Activated naive CD4-positive, alpha-beta T cell treated with anti-CD3 and anti-CD28 coated beads for 36 hours (primary cell): ENCODE measurements at regions not wholly inside any gene's neighbourhood (a gene's known extent, or its start where the extent isn't known, plus 50 kb on each side); places are given as distances from the start of the nearest gene placed in this dataset.
"Not testable (repeated sequence)": the region's sequence is repeated elsewhere in the genome, so short reads cannot be mapped to it uniquely, and the experiment has no call there.

Experiments used
- CTCF ChIA-PET: fragments of 350-600 bp; sonication (Branson Sonifier 250); formaldehyde crosslinking; loops from one replicate; lab custom pipeline; 2021; ENCODE audit warnings: antibody characterized with exemption; lab: Charles Lee
- DNase-seq: peaks from one replicate; pipeline ENCODE4 v3.0.0-alpha.2; 2020
- H3K27ac Mint-ChIP-seq: one replicate; pipeline ENCODE4 v1.8.0; 2021; ENCODE audit warnings: mild to moderate bottlenecking, mixed read lengths
- H3K27me3 Mint-ChIP-seq: one replicate; pipeline ENCODE4 v1.8.0; 2021; ENCODE audit warnings: low read depth, mixed read lengths
- H3K36me3 Mint-ChIP-seq: one replicate; pipeline ENCODE4 v1.8.0; 2021; ENCODE audit warnings: low read depth, mixed read lengths
- H3K4me1 Mint-ChIP-seq: one replicate; pipeline ENCODE4 v1.8.0; 2021; ENCODE audit warnings: low read depth, mixed read lengths
- H3K4me3 Mint-ChIP-seq: one replicate; pipeline ENCODE4 v1.8.0; 2021; ENCODE audit warnings: mild to moderate bottlenecking, moderate library complexity, mixed read lengths
- H3K9me3 Mint-ChIP-seq: one replicate; pipeline ENCODE4 v1.8.0; 2021; ENCODE audit warnings: mixed read lengths
- intact Hi-C: fragments of 100-400 bp; cut with micrococcal nuclease; formaldehyde crosslinking; loops from one replicate; pipeline ENCODE4 v1.15.1; 2023

DNA sequence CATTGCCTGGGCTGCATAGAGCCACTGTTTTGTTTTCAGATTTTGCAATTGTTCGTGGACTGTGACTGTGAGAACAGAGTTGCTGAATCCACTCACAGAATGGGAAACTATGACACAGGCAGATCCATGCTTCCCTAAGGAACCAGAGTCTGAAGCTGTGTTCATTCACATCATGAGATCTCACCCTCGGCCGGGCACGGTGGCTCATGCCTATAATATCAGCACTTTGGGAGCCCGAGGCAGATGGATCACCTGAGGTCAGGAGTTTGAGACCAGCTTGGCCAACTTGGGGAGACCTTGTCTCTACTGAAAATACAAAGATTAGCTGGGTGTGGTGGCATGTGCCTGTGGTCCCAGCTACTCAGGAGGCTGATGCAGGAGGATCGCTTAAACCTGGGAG, 139.2 kb upstream of the SALL4 start:
- no peak for DNase-seq
- Mint-ChIP-seq H3K27ac (no peak overlapping the region), H3K4me1 (no peaks in the 10 kb centered on the region), H3K27me3 (no peaks in the 10 kb centered on the region), H3K36me3 (no peaks in the 10 kb centered on the region), H3K4me3 (no peak overlapping the region), H3K9me3 (no peaks in the 10 kb centered on the region)
- intact Hi-C loops = no loop called here
- CTCF ChIA-PET = no interaction called here

- no peaks in the 10 kb centered on the region for H3K36me3 Mint-ChIP-seq
- H3K9me3 Mint-ChIP-seq = no peaks in the 10 kb centered on the region
- H3K4me1 Mint-ChIP-seq = no peaks in the 10 kb centered on the region
- intact Hi-C loops = no loop called here
- H3K27ac Mint-ChIP-seq = no peak overlapping the region
- H3K4me3 Mint-ChIP-seq = no peak overlapping the region
- CTCF ChIA-PET = interaction anchor here (0.6 kb wide), 1 partner anchor 164 kb away, joined by 3 read pairs; no protein-coding TSS in a partner anchor
- no peaks in the 10 kb centered on the region for H3K27me3 Mint-ChIP-seq
- no peak for DNase-seq
Observed at GRCh38 chr20:51939259-51939585, 136.9 kb upstream of the SALL4 start.

DNA sequence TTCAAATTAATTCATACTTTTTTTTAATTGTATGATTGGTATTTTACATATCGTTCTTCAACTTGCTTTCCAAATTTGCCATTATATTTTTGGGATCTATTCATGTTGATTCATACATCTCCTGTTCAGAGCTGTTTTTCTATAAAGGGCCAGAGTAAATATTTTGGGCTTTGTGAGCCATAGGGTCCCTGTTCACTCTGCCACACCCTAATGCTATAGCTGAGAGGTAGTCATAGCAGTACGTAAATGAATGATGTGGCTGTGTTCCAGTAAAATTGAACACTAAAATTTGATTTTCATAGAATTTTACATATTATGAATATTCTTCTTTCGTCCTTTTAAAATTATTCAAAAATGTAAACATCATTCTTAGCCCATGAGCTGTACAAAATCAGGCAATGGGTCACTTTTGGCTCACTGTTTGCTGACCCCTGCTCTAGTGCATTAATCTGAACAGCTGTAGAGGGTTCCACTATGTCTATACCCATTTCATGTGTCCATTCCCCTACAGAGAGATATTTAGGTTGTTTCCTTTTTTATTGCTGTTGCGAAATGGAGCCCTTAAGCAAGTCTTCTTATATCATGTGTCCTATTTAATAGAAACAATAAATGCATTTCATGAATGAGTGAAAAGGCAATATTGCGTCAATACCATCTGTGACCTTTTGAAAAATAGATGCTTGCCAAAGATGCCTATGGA, 136.4 kb upstream of the SALL4 start:
- intact Hi-C loops = no loop called here
- no peaks in the 10 kb centered on the region for H3K27me3 Mint-ChIP-seq
- no peaks in the 10 kb centered on the region for H3K36me3 Mint-ChIP-seq
- H3K27ac Mint-ChIP-seq = no peak overlapping the region
- CTCF ChIA-PET = interaction anchor here (0.6 kb wide), 1 partner anchor 163 kb away, joined by 3 read pairs; no protein-coding TSS in a partner anchor
- DNase-seq = no peak
- no peaks in the 10 kb centered on the region for H3K9me3 Mint-ChIP-seq
- no peaks in the 10 kb centered on the region for H3K4me1 Mint-ChIP-seq
- no peak overlapping the region for H3K4me3 Mint-ChIP-seq

GRCh38 chr20:51937779-51938178, 135.5 kb upstream of the SALL4 start:
- CTCF ChIA-PET = no interaction called here
- Mint-ChIP-seq H3K36me3 (no peaks in the 10 kb centered on the region), H3K27ac (no peak overlapping the region), H3K4me3 (no peak overlapping the region), H3K27me3 (no peaks in the 10 kb centered on the region), H3K4me1 (no peaks in the 10 kb centered on the region), H3K9me3 (no peaks in the 10 kb centered on the region)
- no peak for DNase-seq
- intact Hi-C loops = no loop called here

DNA sequence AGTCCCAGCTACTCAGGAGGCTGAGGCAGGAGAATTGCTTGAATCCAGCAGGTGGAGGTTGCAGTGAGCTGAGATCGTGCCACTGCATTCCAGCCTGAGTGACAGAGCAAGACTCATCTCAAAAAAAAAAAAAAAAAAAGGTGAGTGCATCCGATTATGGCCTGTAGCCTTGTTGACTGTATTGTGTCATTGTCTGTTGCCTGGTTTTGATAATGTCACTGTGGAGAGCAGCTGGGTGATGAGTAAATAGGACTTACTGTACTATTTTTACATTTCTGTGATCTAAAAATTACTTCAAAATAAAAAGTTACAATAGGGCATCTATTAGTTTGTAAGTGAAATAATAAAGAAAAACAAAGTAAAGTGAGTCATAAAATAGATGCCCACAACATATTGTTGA, 134.1 kb upstream of the SALL4 start:
- intact Hi-C loops = no loop called here
- H3K27ac Mint-ChIP-seq = no peak overlapping the region
- DNase-seq = no peak
- no peaks in the 10 kb centered on the region for H3K4me1 Mint-ChIP-seq
- no peaks in the 10 kb centered on the region for H3K36me3 Mint-ChIP-seq
- H3K4me3 Mint-ChIP-seq = no peak overlapping the region
- H3K27me3 Mint-ChIP-seq = peaks cover 3% of the 10 kb centered on the region
- CTCF ChIA-PET = interaction anchor here (0.6 kb wide), 1 partner anchor 137 kb away, joined by 3 read pairs; no protein-coding TSS in a partner anchor
- H3K9me3 Mint-ChIP-seq = no peaks in the 10 kb centered on the region

DNA sequence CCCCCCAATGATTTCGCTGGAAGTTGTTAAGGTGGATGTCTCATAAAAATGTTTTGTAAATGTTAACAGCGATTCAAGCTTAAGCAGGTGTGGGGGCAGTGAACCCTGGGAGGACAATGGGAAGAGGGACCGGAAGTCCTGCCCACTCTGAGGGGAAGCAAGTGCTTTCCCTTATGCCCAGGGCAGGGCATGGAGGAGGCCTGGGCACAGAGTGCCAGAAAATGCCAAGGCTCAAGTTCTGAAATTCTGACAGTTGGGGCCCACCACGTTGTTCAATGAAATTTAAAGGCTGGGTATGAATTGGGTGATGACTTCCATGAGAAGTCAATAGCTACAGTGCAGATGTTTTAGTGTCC, 132.7 kb upstream of the SALL4 start:
- Mint-ChIP-seq H3K4me3 (no peak overlapping the region), H3K27ac (no peak overlapping the region)
- intact Hi-C loops = no loop called here

GRCh38 chr20:51934301-51935002, 132.1 kb upstream of the SALL4 start:
- no peaks in the 10 kb centered on the region for H3K36me3 Mint-ChIP-seq
- intact Hi-C loops = no loop called here

More for the DNA sequence above, 132.7 kb upstream of the SALL4 start:
- DNase-seq = no peak
- H3K36me3 Mint-ChIP-seq = no peaks in the 10 kb centered on the region
- no peaks in the 10 kb centered on the region for H3K4me1 Mint-ChIP-seq
- CTCF ChIA-PET = no interaction called here
- H3K27me3 Mint-ChIP-seq = peaks cover 3% of the 10 kb centered on the region
- H3K9me3 Mint-ChIP-seq = no peaks in the 10 kb centered on the region

GRCh38 chr20:51931371-51931781, 129.1 kb upstream of the SALL4 start:
- intact Hi-C loops = no loop called here
- CTCF ChIA-PET = no interaction called here
- Mint-ChIP-seq H3K9me3 (no peaks in the 10 kb centered on the region), H3K4me1 (no peaks in the 10 kb centered on the region), H3K27ac (no peak overlapping the region), H3K36me3 (no peaks in the 10 kb centered on the region), H3K4me3 (no peak overlapping the region), H3K27me3 (peaks cover 7% of the 10 kb centered on the region)
- no peak for DNase-seq

More at GRCh38 chr20:51934301-51935002, 132.1 kb upstream of the SALL4 start:
- DNase-seq = no peak
- H3K27ac Mint-ChIP-seq = no peak overlapping the region
- CTCF ChIA-PET = no interaction called here
- H3K27me3 Mint-ChIP-seq = peaks cover 3% of the 10 kb centered on the region
- H3K9me3 Mint-ChIP-seq = no peaks in the 10 kb centered on the region
- no peaks in the 10 kb centered on the region for H3K4me1 Mint-ChIP-seq
- no peak overlapping the region for H3K4me3 Mint-ChIP-seq

DNA sequence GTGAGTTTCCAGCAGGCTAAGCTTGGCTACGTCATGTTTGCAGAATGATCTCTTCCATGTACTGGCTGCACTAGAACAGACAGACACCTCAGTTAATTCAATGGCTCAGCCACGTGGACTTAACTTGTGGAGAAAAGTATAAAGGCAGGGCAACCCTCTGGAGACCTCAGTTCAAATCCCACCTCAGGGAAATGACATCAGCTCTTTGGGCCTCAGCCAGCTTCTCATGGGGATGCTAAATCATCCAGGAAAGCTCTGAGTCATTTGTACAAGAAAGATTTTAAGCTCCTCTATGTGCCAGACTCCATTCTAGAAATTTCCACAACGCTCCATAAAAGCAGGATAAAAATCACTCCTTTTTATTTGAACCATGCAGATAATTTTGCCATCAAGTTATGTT, 128.5 kb upstream of the SALL4 start:
- no peak overlapping the region for H3K4me3 Mint-ChIP-seq
- H3K4me1 Mint-ChIP-seq = no peaks in the 10 kb centered on the region
- H3K9me3 Mint-ChIP-seq = no peaks in the 10 kb centered on the region
- peaks cover 7% of the 10 kb centered on the region for H3K27me3 Mint-ChIP-seq
- no peaks in the 10 kb centered on the region for H3K36me3 Mint-ChIP-seq
- CTCF ChIA-PET = no interaction called here
- intact Hi-C loops = no loop called here
- H3K27ac Mint-ChIP-seq = no peak overlapping the region
- no peak for DNase-seq

DNA sequence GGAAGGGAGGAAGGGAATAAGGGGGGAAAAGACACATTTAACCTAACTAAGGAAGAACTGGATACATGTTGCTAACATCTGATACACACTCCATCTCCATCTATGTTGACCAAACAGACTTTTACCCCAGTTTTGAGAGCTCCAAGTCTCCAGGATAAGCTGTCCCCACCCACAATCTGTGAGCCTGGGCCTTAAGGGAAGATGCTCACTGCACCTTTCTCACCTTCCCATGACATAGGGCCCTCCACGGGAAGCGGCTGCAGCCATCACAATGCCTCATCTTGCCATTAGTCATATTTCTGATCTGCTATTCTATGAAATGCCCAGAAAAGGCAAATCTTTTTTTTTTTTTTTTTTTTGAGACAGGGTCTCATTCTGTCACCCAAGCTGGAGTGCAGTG, 126.6 kb upstream of the SALL4 start:
- H3K9me3 Mint-ChIP-seq = no peaks in the 10 kb centered on the region
- no peak overlapping the region for H3K4me3 Mint-ChIP-seq
- CTCF ChIA-PET = no interaction called here
- H3K27ac Mint-ChIP-seq = no peak overlapping the region
- H3K36me3 Mint-ChIP-seq = no peaks in the 10 kb centered on the region
- H3K27me3 Mint-ChIP-seq = peaks cover 7% of the 10 kb centered on the region
- no peak for DNase-seq
- intact Hi-C loops = no loop called here
- no peaks in the 10 kb centered on the region for H3K4me1 Mint-ChIP-seq

DNA sequence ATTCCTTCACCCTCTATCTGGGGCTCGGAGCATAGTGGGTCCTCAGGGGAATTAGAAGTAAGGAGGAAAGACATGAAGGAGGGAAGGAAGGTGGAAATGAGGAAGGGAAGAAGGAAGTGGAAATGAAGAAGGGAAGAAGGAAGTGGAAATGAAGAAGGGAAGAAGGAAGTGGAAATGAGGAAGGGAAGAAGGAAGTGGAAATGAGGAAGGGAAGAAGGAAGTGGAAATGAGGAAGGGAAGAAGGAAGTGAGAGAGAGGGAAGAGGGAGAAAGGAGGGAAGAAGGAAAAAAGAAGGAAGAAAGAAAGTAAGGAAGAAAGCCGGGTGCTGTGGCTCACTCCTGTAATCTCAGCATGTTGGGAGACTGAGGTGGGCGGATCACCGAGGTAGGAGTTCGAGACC, 125.6 kb upstream of the SALL4 start:
- CTCF ChIA-PET, H3K4me3 Mint-ChIP-seq, intact Hi-C loops, H3K27ac Mint-ChIP-seq, H3K36me3 Mint-ChIP-seq, H3K4me1 Mint-ChIP-seq, H3K27me3 Mint-ChIP-seq, DNase-seq, H3K9me3 Mint-ChIP-seq: not testable (repeated sequence)

DNA sequence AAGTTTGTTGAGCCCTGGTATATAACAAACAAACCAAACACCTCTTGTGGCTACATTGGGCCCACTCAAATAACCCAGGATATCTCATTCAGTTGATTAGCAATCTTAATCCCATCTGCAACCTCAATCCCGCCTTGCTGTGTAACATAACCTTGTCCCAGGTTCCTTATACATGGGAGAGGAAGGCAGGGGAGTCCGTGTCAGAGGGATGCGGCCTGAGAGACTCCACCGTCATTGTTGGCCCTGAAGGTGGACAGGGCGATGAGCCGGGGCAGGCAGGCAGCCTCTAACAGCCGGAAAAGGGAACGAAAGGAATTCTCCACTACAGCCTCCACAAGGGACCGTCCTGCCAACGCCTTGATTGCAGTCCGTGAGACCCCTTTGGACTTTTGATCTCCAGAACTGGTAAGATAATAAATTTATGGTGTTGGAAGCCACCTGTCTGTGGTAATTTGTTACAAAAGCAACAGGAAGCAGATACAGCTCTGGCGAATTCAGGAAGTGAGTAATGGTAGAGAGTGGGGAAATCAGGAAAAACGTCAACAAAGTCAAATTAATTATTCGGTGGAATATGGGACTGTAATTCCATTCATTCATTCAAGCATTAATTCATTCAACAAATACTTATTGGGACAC, 124.5 kb upstream of the SALL4 start:
- CTCF ChIA-PET = no interaction called here
- H3K4me1 Mint-ChIP-seq = no peaks in the 10 kb centered on the region
- H3K27ac Mint-ChIP-seq = no peak overlapping the region
- intact Hi-C loops = no loop called here
- no peaks in the 10 kb centered on the region for H3K9me3 Mint-ChIP-seq
- no peak for DNase-seq
- H3K36me3 Mint-ChIP-seq = no peaks in the 10 kb centered on the region
- no peak overlapping the region for H3K4me3 Mint-ChIP-seq
- peaks cover 7% of the 10 kb centered on the region for H3K27me3 Mint-ChIP-seq

GRCh38 chr20:51924509-51924908, 122.2 kb upstream of the SALL4 start:
- no peak for DNase-seq
- Mint-ChIP-seq H3K36me3 (no peaks in the 10 kb centered on the region), H3K4me3 (no peak overlapping the region), H3K4me1 (no peaks in the 10 kb centered on the region), H3K27ac (no peak overlapping the region), H3K27me3 (peaks cover 3% of the 10 kb centered on the region), H3K9me3 (no peaks in the 10 kb centered on the region)
- CTCF ChIA-PET = no interaction called here
- intact Hi-C loops = no loop called here
